CD14-positive monocyte (primary cell): ENCODE measurements at regions not wholly inside any gene's neighbourhood (a gene's known extent, or its start where the extent isn't known, plus 50 kb on each side); places are given as distances from the start of the nearest gene placed in this dataset.

Source experiments
- DNase-seq, 3 donors: peaks; one replicate each; pipeline ENCODE4 v3.0.0-alpha.2; 2011 to 2022
- H2AFZ ChIP-seq: 2 replicates; pipeline ENCODE4 v1.6.0; 2012; ENCODE audit warnings: mild to moderate bottlenecking, low read depth, low read length, inconsistent platforms; ENCODE audit not compliant: insufficient read depth, poor library complexity, severe bottlenecking
- H3K27ac ChIP-seq, 2 donors: 1 replicate in 1 of 2; 2 replicates in 1 of 2; pipeline ENCODE4 v1.5.1; 2012 to 2013; ENCODE audit warnings: low read length in 2 of 2, control low read depth in 1 of 2, inconsistent platforms in 1 of 2, low read depth in 1 of 2, mild to moderate bottlenecking in 1 of 2
- H3K27me3 ChIP-seq, 2 donors: one replicate each; pipeline versions ENCODE4 v1.6.0 to v1.6.1; 2011 to 2013; ENCODE audit warnings: low read length in 2 of 2; ENCODE audit not compliant: control insufficient read depth in 2 of 2, insufficient read depth in 2 of 2
- H3K36me3 ChIP-seq, 2 donors: replicated peaks in 1 of 2; 1 replicate in 1 of 2; 2 replicates in 1 of 2; pipeline versions ENCODE4 v1.5.1 to v1.6.1; 2012 to 2013; ENCODE audit warnings: low read length in 2 of 2, control low read depth in 1 of 2, inconsistent platforms in 1 of 2, mild to moderate bottlenecking in 1 of 2; ENCODE audit not compliant: insufficient read depth in 2 of 2, control insufficient read depth in 1 of 2
- H3K4me1 ChIP-seq, 2 donors: 1 replicate in 1 of 2; 2 replicates in 1 of 2; pipeline versions ENCODE4 v1.5.1 to v1.6.1; 2012 to 2013; ENCODE audit warnings: low read length in 2 of 2, control low read depth in 1 of 2, inconsistent platforms in 1 of 2, mild to moderate bottlenecking in 1 of 2, moderate library complexity in 1 of 2; ENCODE audit not compliant: insufficient read depth in 2 of 2, control insufficient read depth in 1 of 2
- H3K4me2 ChIP-seq: replicated peaks from 2 replicates; pipeline ENCODE3; 2012; ENCODE audit warnings: low read length, moderate library complexity, mild to moderate bottlenecking; ENCODE audit not compliant: poor library complexity, severe bottlenecking; ENCODE audit errors: extremely low read depth
- H3K4me3 ChIP-seq, 3 experiments: fragments of 200-600 bp in 1 of 3; sonication (generic) in 1 of 3; replicated peaks in 1 of 3; 1 replicate in 2 of 3; 2 replicates in 1 of 3; pipeline ENCODE4 v1.5.1; 2011 to 2013; ENCODE audit warnings: low read length in 3 of 3, mild to moderate bottlenecking in 3 of 3, control low read depth in 2 of 3, low read depth in 2 of 3, inconsistent platforms in 1 of 3, moderate library complexity in 1 of 3
- H3K79me2 ChIP-seq: 2 replicates; pipeline ENCODE4 v1.6.0; 2012; ENCODE audit warnings: mild to moderate bottlenecking, control low read depth, inconsistent platforms, low read length, moderate library complexity; ENCODE audit not compliant: insufficient read depth
- H3K9ac ChIP-seq: 2 replicates; pipeline ENCODE4 v1.6.0; 2017; ENCODE audit warnings: low read length, mild to moderate bottlenecking; ENCODE audit not compliant: insufficient read depth, poor library complexity, severe bottlenecking
- H3K9me3 ChIP-seq, 2 donors: replicated peaks in 1 of 2; 1 replicate in 1 of 2; 2 replicates in 1 of 2; pipeline versions ENCODE4 v1.5.1 to v1.6.1; 2012 to 2013; ENCODE audit warnings: low read length in 2 of 2, control low read depth in 1 of 2; ENCODE audit not compliant: control insufficient read depth in 1 of 2, insufficient read depth in 1 of 2
- H4K20me1 ChIP-seq: 2 replicates; pipeline ENCODE4 v1.6.0; 2012; ENCODE audit warnings: mild to moderate bottlenecking, low read length, control low read depth, moderate library complexity; ENCODE audit not compliant: insufficient read depth
- H3K27ac Mint-ChIP-seq, 7 donors: one replicate each; pipeline ENCODE4 v1.8.0; 2020; ENCODE audit warnings: mild to moderate bottlenecking in 7 of 7, mixed read lengths in 7 of 7, moderate library complexity in 6 of 7, inconsistent platforms in 2 of 7
- H3K27me3 Mint-ChIP-seq, 3 donors: one replicate each; pipeline ENCODE4 v1.8.0; 2021 to 2022; ENCODE audit warnings: low read depth in 3 of 3, mild to moderate bottlenecking in 3 of 3, mixed read lengths in 3 of 3, moderate library complexity in 3 of 3, inconsistent platforms in 1 of 3
- H3K36me3 Mint-ChIP-seq, 2 donors: one replicate each; pipeline ENCODE4 v1.8.0; 2020; ENCODE audit warnings: mixed read lengths in 2 of 2, inconsistent platforms in 1 of 2, mild to moderate bottlenecking in 1 of 2
- H3K4me1 Mint-ChIP-seq: one replicate; pipeline ENCODE4 v1.8.0; 2020; ENCODE audit warnings: mild to moderate bottlenecking, mixed read lengths
- H3K4me3 Mint-ChIP-seq, 2 donors: one replicate each; pipeline ENCODE4 v1.8.0; 2020; ENCODE audit warnings: mild to moderate bottlenecking in 2 of 2, mixed read lengths in 2 of 2, moderate library complexity in 1 of 2
- H3K9me3 Mint-ChIP-seq, 7 donors: one replicate each; pipeline ENCODE4 v1.8.0; 2020 to 2022; ENCODE audit warnings: mixed read lengths in 7 of 7, mild to moderate bottlenecking in 6 of 7, moderate library complexity in 6 of 7, inconsistent platforms in 2 of 7
- WGBS: methylation state at CpG from one replicate; pipeline ENCODE4 v1.1.5; 2013; ENCODE audit warnings: missing lambda C conversion rate; ENCODE audit not compliant: insufficient coverage; 5-methylcytosine and 5-hydroxymethylcytosine counted together
- intact Hi-C, 2 donors: fragments of 100-400 bp; cut with micrococcal nuclease; formaldehyde crosslinking; loops; one replicate each; pipeline versions ENCODE4 v1.15.0 to v1.15.1; 2023
- TF ChIP-seq, protein P1 (sequence below): fragments of 200-600 bp; IDR thresholded peaks from one replicate; pipeline ENCODE4 v1.8.0; 2022; ENCODE audit warnings: antibody characterized with exemption, mild to moderate bottlenecking

DNA sequence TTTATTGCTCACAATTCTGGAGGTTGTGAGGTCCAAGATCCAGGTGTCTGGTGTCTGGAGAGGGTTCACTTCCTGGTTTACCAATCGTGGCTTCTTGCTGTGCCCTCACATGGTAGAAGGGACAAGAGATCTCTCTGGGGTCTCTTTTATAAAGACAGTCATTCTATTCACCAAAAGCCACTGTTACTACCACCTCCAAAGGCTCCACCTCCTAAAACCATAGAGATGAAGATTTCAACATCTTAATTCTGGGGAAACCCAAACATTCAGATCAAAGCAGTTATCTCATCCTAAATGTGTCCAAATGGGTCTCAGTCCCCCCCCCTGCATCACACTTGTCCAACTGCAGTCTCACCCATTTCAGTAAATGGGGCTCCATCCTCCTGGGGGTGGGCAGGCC, 132.9 kb upstream of the XYLT1 start:
- peaks cover 2 to 5% (median 2%) of the 10 kb centered on the region in 3 donors for H3K27me3 Mint-ChIP-seq
- TF ChIP-seq, protein P1, sequence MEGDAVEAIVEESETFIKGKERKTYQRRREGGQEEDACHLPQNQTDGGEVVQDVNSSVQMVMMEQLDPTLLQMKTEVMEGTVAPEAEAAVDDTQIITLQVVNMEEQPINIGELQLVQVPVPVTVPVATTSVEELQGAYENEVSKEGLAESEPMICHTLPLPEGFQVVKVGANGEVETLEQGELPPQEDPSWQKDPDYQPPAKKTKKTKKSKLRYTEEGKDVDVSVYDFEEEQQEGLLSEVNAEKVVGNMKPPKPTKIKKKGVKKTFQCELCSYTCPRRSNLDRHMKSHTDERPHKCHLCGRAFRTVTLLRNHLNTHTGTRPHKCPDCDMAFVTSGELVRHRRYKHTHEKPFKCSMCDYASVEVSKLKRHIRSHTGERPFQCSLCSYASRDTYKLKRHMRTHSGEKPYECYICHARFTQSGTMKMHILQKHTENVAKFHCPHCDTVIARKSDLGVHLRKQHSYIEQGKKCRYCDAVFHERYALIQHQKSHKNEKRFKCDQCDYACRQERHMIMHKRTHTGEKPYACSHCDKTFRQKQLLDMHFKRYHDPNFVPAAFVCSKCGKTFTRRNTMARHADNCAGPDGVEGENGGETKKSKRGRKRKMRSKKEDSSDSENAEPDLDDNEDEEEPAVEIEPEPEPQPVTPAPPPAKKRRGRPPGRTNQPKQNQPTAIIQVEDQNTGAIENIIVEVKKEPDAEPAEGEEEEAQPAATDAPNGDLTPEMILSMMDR = no peak
- WGBS = no CpG with 5 or more reads among the region's 1 CpG
- H3K9me3 Mint-ChIP-seq = peaks cover 0 to 6% (median 4%) of the 10 kb centered on the region in 7 donors
- no peaks in the 10 kb centered on the region for H4K20me1 ChIP-seq
- H3K4me3 ChIP-seq = no peak overlapping the region
- no peak overlapping the region for H3K9ac ChIP-seq
- H3K27ac ChIP-seq = no peak overlapping the region
- no peaks in the 10 kb centered on the region for H3K36me3 Mint-ChIP-seq
- H3K27me3 ChIP-seq = no peaks in the 10 kb centered on the region
- H3K79me2 ChIP-seq = no peaks in the 10 kb centered on the region
- peaks cover 0 to 10% of the 10 kb centered on the region in 2 donors for H3K9me3 ChIP-seq
- no peak overlapping the region for H2AFZ ChIP-seq
- H3K4me1 ChIP-seq = no peaks in the 10 kb centered on the region
- intact Hi-C loops = no loop called here
- H3K27ac Mint-ChIP-seq = no peak overlapping the region
- DNase-seq = no peak
- no peak overlapping the region for H3K4me3 Mint-ChIP-seq
- no peaks in the 10 kb centered on the region for H3K4me1 Mint-ChIP-seq
- H3K36me3 ChIP-seq = no peaks in the 10 kb centered on the region
- no peak overlapping the region for H3K4me2 ChIP-seq

DNA sequence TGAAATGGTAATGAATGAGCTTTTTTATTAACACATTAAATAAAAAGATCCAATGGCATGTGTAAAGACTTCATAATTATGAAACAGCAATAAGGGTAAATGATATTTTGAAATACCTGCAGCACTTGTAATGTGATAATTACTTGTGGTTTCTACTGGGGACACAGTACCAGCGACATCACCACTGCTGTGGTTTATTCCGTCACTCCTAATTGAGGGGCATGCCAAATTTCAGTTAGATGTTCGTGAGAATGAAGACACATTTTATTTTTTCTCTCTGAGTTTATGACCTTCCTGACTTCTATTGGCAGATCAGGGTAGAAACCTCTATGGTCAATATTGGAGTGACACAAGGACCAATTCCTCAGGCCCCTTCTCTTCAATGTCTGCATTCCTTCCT, 131.9 kb upstream of the XYLT1 start:
- TF ChIP-seq, protein P1 = no peak
- Histone ChIP-seq H3K27ac (no peak overlapping the region), H3K9ac (no peak overlapping the region), H3K79me2 (no peaks in the 10 kb centered on the region), H2AFZ (no peak overlapping the region), H3K4me3 (no peak overlapping the region), H3K27me3 (no peaks in the 10 kb centered on the region), H3K4me1 (no peaks in the 10 kb centered on the region), H4K20me1 (no peaks in the 10 kb centered on the region), H3K9me3 (peaks cover 0 to 14% of the 10 kb centered on the region in 2 donors), H3K36me3 (no peaks in the 10 kb centered on the region), H3K4me2 (no peak overlapping the region)
- Mint-ChIP-seq H3K27me3 (peaks cover 2 to 5% (median 2%) of the 10 kb centered on the region in 3 donors), H3K36me3 (no peaks in the 10 kb centered on the region), H3K27ac (no peak overlapping the region), H3K9me3 (peaks cover 4 to 13% (median 6%) of the 10 kb centered on the region in 7 donors), H3K4me1 (no peaks in the 10 kb centered on the region), H3K4me3 (no peak overlapping the region)
- intact Hi-C loops = no loop called here
- DNase-seq = no peak
- WGBS = 0% methylated on average over 1 of the region's 3 CpGs
